HEK293T (cell line): ENCODE measurements at regions not wholly inside any gene's neighbourhood (a gene's known extent, or its start where the extent isn't known, plus 50 kb on each side); places are given as distances from the start of the nearest gene placed in this dataset.

Experiments
- ARNT ChIP-seq: fragments of 450-650 bp; IDR thresholded peaks from 2 replicates; pipeline ENCODE4 v1.6.1; 2017; ENCODE audit warnings: mild to moderate bottlenecking
- L3MBTL2 ChIP-seq: fragments of 450-650 bp; conservative IDR thresholded peaks from 2 replicates; pipeline ENCODE4 v1.6.1; 2016; ENCODE audit warnings: mild to moderate bottlenecking
- SP1 ChIP-seq: fragments of 450-650 bp; IDR thresholded peaks from 2 replicates; pipeline ENCODE4 v1.6.1; 2017

- no peak for TF ChIP-seq L3MBTL2
- no peak for TF ChIP-seq SP1
- TF ChIP-seq ARNT = no peak
Measured at GRCh38 chr6:143607974-143608373, 69.8 kb upstream of the PHACTR2 start.
